ENCODE measurements at regions not wholly inside any gene's neighbourhood (a gene's known extent, or its start where the extent isn't known, plus 50 kb on each side); places are given as distances from the start of the nearest gene placed in this dataset.

DNA sequence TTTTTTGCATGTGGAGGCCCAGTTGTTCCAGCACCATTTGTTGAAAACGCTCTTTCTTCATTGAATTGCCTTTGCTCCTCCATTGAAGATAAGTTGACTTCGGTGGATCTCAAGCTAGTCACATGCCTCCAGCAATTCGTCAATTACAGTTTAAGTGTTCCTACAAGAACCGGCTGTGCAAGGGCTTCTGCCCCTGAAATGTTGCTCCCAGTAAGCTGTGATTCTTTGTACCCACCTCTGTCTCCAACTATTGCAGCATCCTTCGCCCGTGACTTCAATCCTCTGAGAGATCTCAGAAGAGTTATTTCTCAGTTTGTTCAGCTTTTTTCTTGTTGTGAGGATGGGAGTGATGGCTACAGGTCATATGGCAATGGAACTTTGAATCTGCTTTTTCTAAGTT lies 194.2 kb upstream of the B3GAT1 start:
- no peak overlapping the region for H3K23ac ChIP-seq (ENCODE audit: insufficient read length)
- H3K79me1 ChIP-seq (ENCODE audit: low read depth, low read length) = no peaks in the 10 kb centered on the region
- no peak overlapping the region for H3K9ac ChIP-seq (replicated peaks in 1 of 4; ENCODE audit: extremely low read depth in 1 of 4, low read depth in 3 of 4, low read length in 3 of 4)
- WGBS, 2 experiments (ENCODE audit: extremely low coverage in 1 of 2, insufficient coverage in 1 of 2, insufficient read length in 1 of 2, insufficient replicate concordance in 2 of 2, low coverage in 1 of 2, low lambda C conversion rate in 2 of 2, missing lambda C conversion rate in 1 of 2) = 70% methylated on average over 6 of the region's 6 CpGs; no CpG with 5 or more reads in 1 of the 2 experiments
- FAIRE-seq (no peak), DNase-seq (ENCODE audit: low read depth in 1 of 2, low spot score in 2 of 2) (no peak)
- no peak overlapping the region for H2BK120ac ChIP-seq (replicated peaks; ENCODE audit: low read depth, low read length)
- no peak overlapping the region for H3K14ac ChIP-seq (ENCODE audit: insufficient read length)
- POLR2A ChIA-PET (ENCODE audit: partially characterized antibody) = no interaction called here
- no peak overlapping the region for H2BK12ac ChIP-seq (ENCODE audit: low read depth, low read length)
- H3K18ac ChIP-seq (ENCODE audit: extremely low read depth, low read length) = no peak overlapping the region
- H3K56ac ChIP-seq (replicated peaks; ENCODE audit: insufficient read length, low read depth, low read length) = no peak overlapping the region
- peaks cover 0 to 3% (median 0%) of the 10 kb centered on the region in 4 experiments; a peak in 2 of 7 replicates for H3K4me1 ChIP-seq (replicated peaks in 1 of 4; ENCODE audit: control insufficient read depth in 3 of 4, insufficient read depth in 4 of 4, low read length in 3 of 4)
- no peak overlapping the region for H2AK5ac ChIP-seq (ENCODE audit: low read depth, low read length)
- H3K4ac ChIP-seq (replicated peaks; ENCODE audit: insufficient read length, low read depth, low read length) = no peak overlapping the region
- H4K91ac ChIP-seq (replicated peaks; ENCODE audit: insufficient read length, low read length) = no peak overlapping the region
- H3K27me3 ChIP-seq (replicated peaks in 1 of 4; ENCODE audit: control insufficient read depth in 3 of 4, extremely low read depth in 1 of 4, insufficient read depth in 3 of 4, low read length in 3 of 4) = no peaks in the 10 kb centered on the region
- H4K8ac ChIP-seq (ENCODE audit: extremely low read depth, insufficient read depth, low read length) = no peak overlapping the region
- no peak overlapping the region for H2AFZ ChIP-seq (ENCODE audit: low read length)
- H2BK5ac ChIP-seq (ENCODE audit: low read depth, low read length) = no peak overlapping the region
- H3K23me2 ChIP-seq (ENCODE audit: low read depth, low read length) = no peaks in the 10 kb centered on the region
- H3K27ac ChIP-seq (ENCODE audit: low read depth, low read length) = no peak overlapping the region
- no peak overlapping the region for H3K4me3 ChIP-seq (ENCODE audit: extremely low read depth in 1 of 4, insufficient read depth in 2 of 4, low read depth in 3 of 4, low read length in 4 of 4)
- no peaks in the 10 kb centered on the region for H3K79me2 ChIP-seq (ENCODE audit: control insufficient read depth in 1 of 2, insufficient read depth in 2 of 2, low read length in 2 of 2)
- H3K9me3 ChIP-seq (ENCODE audit: insufficient read depth in 2 of 2, low read depth in 1 of 2, low read length in 1 of 2) = 0 out of 4 replicates have a peak, but pooled peaks cover 0 to 4% of the 10 kb centered on the region in 2 experiments
- H4K20me1 ChIP-seq (replicated peaks in 1 of 2; ENCODE audit: control insufficient read depth in 1 of 2, insufficient read depth in 2 of 2, low read length in 2 of 2) = no peaks in the 10 kb centered on the region
- H3K4me2 ChIP-seq (ENCODE audit: insufficient read depth in 1 of 2, low read depth in 2 of 2, low read length in 2 of 2) = no peak overlapping the region
- CTCF ChIA-PET (ENCODE audit: partially characterized antibody) = interaction anchor here (1.4 to 5.2 kb wide), 2 partner anchors 16 to 260 kb away, joined by 5 to 29 read pairs; no protein-coding TSS in a partner anchor
- H2BK15ac ChIP-seq (ENCODE audit: low read length) = no peak overlapping the region
- no peaks in the 10 kb centered on the region for H3K36me3 ChIP-seq (ENCODE audit: control insufficient read depth in 2 of 4, insufficient read depth in 4 of 4, low read length in 3 of 4)
- TF ChIP-seq TEAD4 (IDR thresholded peaks at IDR 0.05; ENCODE audit: low read depth, low read length) (no peak), YY1 (IDR thresholded peaks at IDR 0.05; ENCODE audit: low read depth, low read length) (no peak), NRF1 (IDR thresholded peaks at IDR 0.05; ENCODE audit: low read depth, low read length) (no peak)
- no peak overlapping the region for H2BK20ac ChIP-seq (ENCODE audit: low read length)
- H4K5ac ChIP-seq (ENCODE audit: insufficient read length, low read depth, low read length) = no peak overlapping the region
